ENCODE measurements at regions not wholly inside any gene's neighbourhood (a gene's known extent, or its start where the extent isn't known, plus 50 kb on each side); places are given as distances from the start of the nearest gene placed in this dataset.

DNA sequence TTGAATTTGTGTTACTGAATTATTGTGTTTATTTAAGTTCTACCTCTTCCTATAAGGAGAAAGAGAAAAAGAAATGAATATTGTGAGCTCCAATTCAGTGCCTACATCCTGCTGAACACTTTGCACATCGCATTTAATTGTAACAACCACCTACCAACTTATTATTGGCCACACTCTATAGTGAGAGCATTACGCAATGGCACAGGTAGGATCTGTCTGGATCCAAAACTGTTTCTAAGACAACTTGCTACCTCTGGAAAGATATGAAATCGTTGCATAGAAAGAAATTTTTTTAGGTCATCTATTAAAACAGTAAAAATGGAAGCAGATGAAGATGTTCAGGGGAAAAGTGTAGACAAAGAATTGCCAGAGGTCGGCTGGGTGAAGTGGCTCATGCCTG is 227.2 kb upstream of the SNX2 start:
- H3K4me3 ChIP-seq (ENCODE audit: low read depth, poor library complexity, severe bottlenecking), result no peak overlapping the region
- 84 to 88% methylated on average over 4 of the region's 4 CpGs for WGBS, 2 donors
- TF ChIP-seq POLR2A (IDR thresholded peaks at IDR 0.05), result no peak
- TF ChIP-seq, protein P1, sequence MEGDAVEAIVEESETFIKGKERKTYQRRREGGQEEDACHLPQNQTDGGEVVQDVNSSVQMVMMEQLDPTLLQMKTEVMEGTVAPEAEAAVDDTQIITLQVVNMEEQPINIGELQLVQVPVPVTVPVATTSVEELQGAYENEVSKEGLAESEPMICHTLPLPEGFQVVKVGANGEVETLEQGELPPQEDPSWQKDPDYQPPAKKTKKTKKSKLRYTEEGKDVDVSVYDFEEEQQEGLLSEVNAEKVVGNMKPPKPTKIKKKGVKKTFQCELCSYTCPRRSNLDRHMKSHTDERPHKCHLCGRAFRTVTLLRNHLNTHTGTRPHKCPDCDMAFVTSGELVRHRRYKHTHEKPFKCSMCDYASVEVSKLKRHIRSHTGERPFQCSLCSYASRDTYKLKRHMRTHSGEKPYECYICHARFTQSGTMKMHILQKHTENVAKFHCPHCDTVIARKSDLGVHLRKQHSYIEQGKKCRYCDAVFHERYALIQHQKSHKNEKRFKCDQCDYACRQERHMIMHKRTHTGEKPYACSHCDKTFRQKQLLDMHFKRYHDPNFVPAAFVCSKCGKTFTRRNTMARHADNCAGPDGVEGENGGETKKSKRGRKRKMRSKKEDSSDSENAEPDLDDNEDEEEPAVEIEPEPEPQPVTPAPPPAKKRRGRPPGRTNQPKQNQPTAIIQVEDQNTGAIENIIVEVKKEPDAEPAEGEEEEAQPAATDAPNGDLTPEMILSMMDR (IDR thresholded peaks at IDR 0.05), result no peak
- intact Hi-C loops (cut with DNase I; ENCODE audit: low total_unique reads), result no loop called here
- DNase-seq (ENCODE audit: low spot score in 2 of 2), result no peak

DNA sequence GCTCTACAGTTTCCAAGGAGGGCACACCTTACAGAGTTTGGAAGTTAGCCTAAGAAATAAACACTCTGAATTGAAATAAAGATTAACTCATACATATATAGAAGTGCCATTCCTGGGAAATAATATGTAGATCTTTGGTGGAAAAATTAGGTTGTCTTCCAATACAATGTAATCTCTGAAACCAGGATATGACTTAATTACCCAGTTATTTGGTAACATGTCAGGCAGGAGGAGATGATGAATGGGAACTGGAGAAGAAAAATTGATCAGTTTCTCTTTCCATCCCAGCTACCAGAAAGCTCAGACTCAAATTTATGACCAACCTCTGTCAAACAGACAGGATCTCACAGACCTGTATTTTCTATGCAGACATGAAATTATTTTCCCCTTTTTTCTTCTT is 215.2 kb upstream of the SNX2 start:
- no peak overlapping the region for H3K4me3 ChIP-seq (ENCODE audit: low read depth, poor library complexity, severe bottlenecking)
- DNase-seq (ENCODE audit: low spot score in 2 of 2), result no peak
- intact Hi-C loops (cut with DNase I; ENCODE audit: low total_unique reads), result no loop called here
- TF ChIP-seq POLR2A (IDR thresholded peaks at IDR 0.05), result no peak
- TF ChIP-seq, protein P1 (IDR thresholded peaks at IDR 0.05), result no peak

DNA sequence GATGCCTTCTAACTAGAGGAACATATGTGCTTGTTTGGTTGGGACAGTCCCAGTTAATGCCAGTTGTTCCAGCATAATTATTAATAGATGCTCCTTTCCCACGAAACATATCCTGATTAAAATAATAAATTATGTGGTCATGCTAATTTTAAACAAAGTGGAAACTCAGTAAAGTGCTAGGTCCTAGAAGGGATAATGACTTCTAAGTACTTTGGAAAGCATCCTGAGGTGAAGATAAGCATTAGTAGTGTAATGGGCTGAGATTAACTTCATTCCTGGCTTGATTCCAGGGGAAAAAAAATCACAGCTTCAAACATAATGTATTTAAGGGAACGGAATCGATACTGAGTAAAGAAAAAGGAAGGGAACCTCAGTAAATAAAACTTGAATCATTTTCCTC is 213.7 kb upstream of the SNX2 start:
- H3K4me3 ChIP-seq (ENCODE audit: low read depth, poor library complexity, severe bottlenecking), result no peak overlapping the region
- WGBS, 2 donors, result 33 to 40% methylated on average over 3 of the region's 3 CpGs
- TF ChIP-seq, protein P1 (IDR thresholded peaks at IDR 0.05), result no peak
- TF ChIP-seq POLR2A (IDR thresholded peaks at IDR 0.05), result no peak
- no peak for DNase-seq (ENCODE audit: low spot score in 2 of 2)
- intact Hi-C loops (cut with DNase I; ENCODE audit: low total_unique reads), result no loop called here

DNA sequence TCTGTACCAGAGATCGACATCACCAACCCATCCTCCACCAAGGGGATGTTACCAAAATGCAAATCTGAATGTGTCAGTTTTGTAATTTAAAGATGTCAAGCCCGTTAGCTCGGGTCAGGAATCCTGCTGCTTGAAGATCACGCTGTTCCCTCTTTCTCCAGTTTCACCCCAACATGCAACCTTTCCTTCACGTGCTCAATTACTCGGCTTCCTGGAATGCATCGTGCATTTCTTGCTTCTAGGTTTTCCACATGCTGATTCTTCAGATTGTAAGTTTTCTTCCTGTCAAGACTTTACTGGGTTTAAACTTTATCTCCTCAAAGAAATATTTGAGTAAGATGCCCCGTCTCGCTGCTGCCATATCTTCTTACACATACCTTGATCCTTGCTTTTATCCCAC is 209.5 kb upstream of the SNX2 start:
- no peak overlapping the region for H3K4me3 ChIP-seq (ENCODE audit: low read depth, poor library complexity, severe bottlenecking)
- intact Hi-C loops (cut with DNase I; ENCODE audit: low total_unique reads), result no loop called here
- DNase-seq (ENCODE audit: low spot score in 2 of 2), result no peak
- WGBS, 2 donors, result 63 to 71% methylated on average over 9 of the region's 9 CpGs
- TF ChIP-seq POLR2A (IDR thresholded peaks at IDR 0.05), result no peak
- TF ChIP-seq, protein P1 (IDR thresholded peaks at IDR 0.05), result no peak

DNA sequence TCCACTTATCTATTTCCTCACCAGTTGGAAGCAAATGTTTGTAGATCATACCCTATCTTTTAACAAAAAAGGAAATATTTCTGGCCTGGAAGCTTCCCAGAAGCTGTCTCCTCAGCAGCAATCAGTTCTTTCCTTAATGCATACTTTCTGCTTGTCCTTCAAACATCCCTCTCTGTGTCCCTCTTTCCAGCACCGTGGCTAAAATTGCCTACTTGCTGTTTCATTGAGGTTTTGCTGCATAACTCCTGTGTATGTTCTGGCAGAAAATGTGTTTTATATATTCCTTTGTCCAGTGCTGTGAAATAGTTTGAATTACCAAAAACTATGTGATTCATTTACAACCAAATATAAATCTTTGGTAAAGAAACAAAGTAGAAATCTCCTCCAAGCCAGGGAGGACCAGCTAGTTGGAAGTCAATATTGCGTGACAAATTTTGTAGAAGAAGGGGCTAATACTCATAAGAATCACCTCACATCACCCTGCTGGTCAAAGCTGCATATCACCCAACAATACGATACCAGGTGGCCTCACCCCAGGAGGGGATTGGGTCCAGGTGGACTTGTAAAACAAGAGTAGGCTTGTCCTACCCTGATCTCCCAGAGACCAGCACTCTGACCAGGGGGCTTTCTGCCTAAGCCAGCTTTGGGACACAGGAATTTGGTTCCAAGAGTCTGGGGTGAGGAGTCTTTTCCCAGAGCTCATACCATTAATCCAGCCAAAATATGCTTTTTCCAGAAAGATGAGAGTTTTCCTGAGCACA is 198.4 kb upstream of the SNX2 start:
- no peak overlapping the region for H3K4me3 ChIP-seq (ENCODE audit: low read depth, poor library complexity, severe bottlenecking)
- intact Hi-C loops (cut with DNase I; ENCODE audit: low total_unique reads), result no loop called here
- whole genome bisulfite sequencing, 2 donors, result 84% methylated on average over 3 of the region's 3 CpGs
- TF ChIP-seq, protein P1 (IDR thresholded peaks at IDR 0.05), result no peak
- TF ChIP-seq POLR2A (IDR thresholded peaks at IDR 0.05), result no peak
- DNase-seq (ENCODE audit: low spot score in 2 of 2), result no peak

DNA sequence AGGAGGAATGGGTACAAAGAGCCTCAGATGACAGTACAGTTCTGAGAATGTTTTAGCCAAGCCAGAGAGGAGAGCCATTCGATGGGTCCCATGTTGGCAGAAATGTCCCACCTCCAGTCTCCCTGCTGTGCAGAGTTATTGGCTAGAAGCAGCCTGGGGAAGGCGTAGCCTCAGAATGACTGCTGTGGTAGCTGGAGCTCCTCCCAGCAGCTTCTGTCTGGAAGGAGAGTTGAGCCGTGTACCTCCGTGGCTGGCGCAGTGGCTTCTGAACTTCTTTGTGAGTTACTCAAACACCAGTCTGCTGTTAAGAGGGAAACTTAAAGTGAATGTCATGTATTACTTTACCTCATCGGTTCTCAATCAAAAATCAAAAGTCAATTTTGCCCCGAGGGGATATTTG is 193.3 kb upstream of the SNX2 start:
- intact Hi-C loops (cut with DNase I; ENCODE audit: low total_unique reads), result no loop called here
- 66 to 78% methylated on average over 7 of the region's 7 CpGs for WGBS, 2 donors
- no peak overlapping the region for H3K4me3 ChIP-seq (ENCODE audit: low read depth, poor library complexity, severe bottlenecking)
- no peak for DNase-seq (ENCODE audit: low spot score in 2 of 2)
- TF ChIP-seq POLR2A (IDR thresholded peaks at IDR 0.05), result no peak
